H9 (cell line): ENCODE measurements at regions not wholly inside any gene's neighbourhood (a gene's known extent, or its start where the extent isn't known, plus 50 kb on each side); places are given as distances from the start of the nearest gene placed in this dataset.

Experiments
- DNase-seq: peaks from one replicate; pipeline ENCODE4 v3.0.0-alpha.2; 2017
- H2AFZ ChIP-seq: one replicate; pipeline ENCODE4 v1.6.1; 2013; ENCODE audit warnings: mild to moderate bottlenecking, low read length, control low read depth, moderate library complexity
- H2AK5ac ChIP-seq: 2 replicates; pipeline ENCODE4 v1.6.1; 2013; ENCODE audit warnings: low read length, control low read depth, mixed read lengths; ENCODE audit not compliant: insufficient read length
- H2BK120ac ChIP-seq: one replicate; pipeline ENCODE4 v1.6.1; 2013; ENCODE audit warnings: low read depth, mild to moderate bottlenecking, low read length, control low read depth, inconsistent platforms; ENCODE audit not compliant: poor library complexity, severe bottlenecking
- H2BK12ac ChIP-seq: 2 replicates; pipeline ENCODE4 v1.6.1; 2013; ENCODE audit warnings: low read length, control low read depth, mixed read lengths, low read depth; ENCODE audit not compliant: insufficient read length
- H2BK15ac ChIP-seq: 2 replicates; pipeline ENCODE4 v1.6.1; 2013; ENCODE audit warnings: low read depth, low read length, control low read depth
- H2BK20ac ChIP-seq: one replicate; pipeline ENCODE4 v1.6.1; 2013; ENCODE audit warnings: low read depth, mild to moderate bottlenecking, low read length, control low read depth, inconsistent platforms; ENCODE audit not compliant: poor library complexity, severe bottlenecking
- H2BK5ac ChIP-seq: 2 replicates; pipeline ENCODE4 v1.6.1; 2013; ENCODE audit warnings: low read length, control low read depth, mixed read lengths; ENCODE audit not compliant: insufficient read length
- H3K14ac ChIP-seq: 2 replicates; pipeline ENCODE4 v1.6.1; 2013; ENCODE audit warnings: low read length, control low read depth; ENCODE audit not compliant: insufficient read depth
- H3K18ac ChIP-seq: 2 replicates; pipeline ENCODE4 v1.6.1; 2013; ENCODE audit warnings: low read depth, mild to moderate bottlenecking, mixed read lengths, low read length, control low read depth; ENCODE audit not compliant: insufficient read length
- H3K23ac ChIP-seq: 2 replicates; pipeline ENCODE4 v1.6.1; 2013; ENCODE audit warnings: low read length, control low read depth, mixed read lengths, low read depth; ENCODE audit not compliant: insufficient read length
- H3K23me2 ChIP-seq: 2 replicates; pipeline ENCODE4 v1.6.1; 2013; ENCODE audit warnings: low read depth, mild to moderate bottlenecking, mixed read lengths, low read length, control low read depth; ENCODE audit not compliant: insufficient read length, poor library complexity, severe bottlenecking
- H3K27ac ChIP-seq: 2 replicates; pipeline ENCODE4 v1.5.1; 2013; ENCODE audit warnings: low read length, control low read depth, mixed read lengths, low read depth; ENCODE audit not compliant: insufficient read length
- H3K27me3 ChIP-seq: 2 replicates; pipeline ENCODE4 v1.6.1; 2013; ENCODE audit warnings: low read length, control low read depth, inconsistent platforms; ENCODE audit not compliant: insufficient read depth
- H3K4ac ChIP-seq: 2 replicates; pipeline ENCODE4 v1.6.1; 2013; ENCODE audit warnings: low read depth, mild to moderate bottlenecking, control low read depth, inconsistent platforms, low read length, moderate library complexity
- H3K4me1 ChIP-seq: 2 replicates; pipeline ENCODE4 v1.6.1; 2013; ENCODE audit warnings: low read length, control low read depth, inconsistent platforms; ENCODE audit not compliant: insufficient read depth
- H3K4me2 ChIP-seq: 2 replicates; pipeline ENCODE4 v1.6.1; 2013; ENCODE audit warnings: low read length, control low read depth, mixed read lengths; ENCODE audit not compliant: insufficient read length, insufficient read depth
- H3K56ac ChIP-seq: 2 replicates; pipeline ENCODE4 v1.6.1; 2013; ENCODE audit warnings: low read depth, mild to moderate bottlenecking, mixed read lengths, low read length, control low read depth; ENCODE audit not compliant: insufficient read length
- H3K79me1 ChIP-seq: 2 replicates; pipeline ENCODE4 v1.6.1; 2013; ENCODE audit warnings: low read depth, mild to moderate bottlenecking, moderate library complexity, low read length, control low read depth, inconsistent platforms; ENCODE audit not compliant: insufficient read depth, poor library complexity, severe bottlenecking
- H3K79me2 ChIP-seq: 2 replicates; pipeline ENCODE4 v1.6.1; 2013; ENCODE audit warnings: low read length, control low read depth, inconsistent platforms; ENCODE audit not compliant: insufficient read depth
- H3K9ac ChIP-seq: 2 replicates; pipeline ENCODE4 v1.6.1; 2013; ENCODE audit warnings: low read length, control low read depth, mixed read lengths; ENCODE audit not compliant: insufficient read length; ENCODE audit errors: extremely low read depth
- H3K9me3 ChIP-seq: one replicate; pipeline ENCODE4 v1.6.1; 2013; ENCODE audit warnings: low read depth, low read length, inconsistent platforms; ENCODE audit not compliant: control insufficient read depth
- H3T11ph ChIP-seq: one replicate; pipeline ENCODE4 v1.6.1; 2013; ENCODE audit warnings: mild to moderate bottlenecking, low read length, control low read depth, inconsistent platforms
- H4K20me1 ChIP-seq: one replicate; pipeline ENCODE4 v1.6.1; 2013; ENCODE audit not compliant: control insufficient read depth, insufficient read length, insufficient read depth
- H4K5ac ChIP-seq: 2 replicates; pipeline ENCODE4 v1.6.1; 2013; ENCODE audit warnings: low read depth, mild to moderate bottlenecking, mixed read lengths, low read length, control low read depth; ENCODE audit not compliant: insufficient read length
- H4K8ac ChIP-seq: replicated peaks from 2 replicates; pipeline ENCODE4 v1.6.1; 2013; ENCODE audit warnings: low read length, control low read depth, mixed read lengths, low read depth; ENCODE audit not compliant: insufficient read length
- H4K91ac ChIP-seq: 2 replicates; pipeline ENCODE4 v1.6.1; 2013; ENCODE audit warnings: low read depth, mild to moderate bottlenecking, moderate library complexity, mixed read lengths, low read length, control low read depth; ENCODE audit not compliant: insufficient read length
- H3K27ac Mint-ChIP-seq, 3 experiments: 2 replicates in 2 of 3; 3 replicates in 1 of 3; pipeline ENCODE4 v1.8.0; 2020 to 2021; ENCODE audit warnings: mixed read lengths in 3 of 3, mild to moderate bottlenecking in 1 of 3, moderate library complexity in 1 of 3
- H3K27me3 Mint-ChIP-seq: 2 replicates; pipeline ENCODE4 v1.8.0; 2021; ENCODE audit warnings: low read depth, mild to moderate bottlenecking, moderate library complexity, mixed read lengths
- H3K36me3 Mint-ChIP-seq, 3 experiments: 2 replicates in 2 of 3; 3 replicates in 1 of 3; pipeline ENCODE4 v1.8.0; 2020 to 2021; ENCODE audit warnings: low read depth in 3 of 3, mixed read lengths in 3 of 3; ENCODE audit not compliant: insufficient read depth in 1 of 3
- H3K4me1 Mint-ChIP-seq, 2 experiments: 2 replicates each; pipeline ENCODE4 v1.8.0; 2020; ENCODE audit warnings: mixed read lengths in 2 of 2
- H3K4me3 Mint-ChIP-seq, 2 experiments: 2 replicates in 1 of 2; 3 replicates in 1 of 2; pipeline ENCODE4 v1.8.0; 2020 to 2021; ENCODE audit warnings: mild to moderate bottlenecking in 2 of 2, mixed read lengths in 2 of 2, moderate library complexity in 1 of 2
- H3K9me3 Mint-ChIP-seq, 2 experiments: 2 replicates in 1 of 2; 3 replicates in 1 of 2; pipeline ENCODE4 v1.8.0; 2020; ENCODE audit warnings: mild to moderate bottlenecking in 2 of 2, mixed read lengths in 2 of 2, moderate library complexity in 1 of 2
- WGBS: extraction: QIAGEN DNeasy Blood & Tissue Kit; methylation state at CpG from one replicate; pipeline ENCODE4 v1.1.7; 2013; ENCODE audit warnings: missing lambda C conversion rate, low lambda C conversion rate, mixed read lengths; ENCODE audit not compliant: insufficient read length; ENCODE audit errors: extremely low coverage; 5-methylcytosine and 5-hydroxymethylcytosine counted together
- TF ChIP-seq, protein P1 (sequence below): fragments of 200-600 bp; sonication (generic); conservative IDR thresholded peaks from 3 replicates; pipeline ENCODE4 v1.8.0; 2021; ENCODE audit warnings: antibody characterized with exemption, mild to moderate bottlenecking

DNA sequence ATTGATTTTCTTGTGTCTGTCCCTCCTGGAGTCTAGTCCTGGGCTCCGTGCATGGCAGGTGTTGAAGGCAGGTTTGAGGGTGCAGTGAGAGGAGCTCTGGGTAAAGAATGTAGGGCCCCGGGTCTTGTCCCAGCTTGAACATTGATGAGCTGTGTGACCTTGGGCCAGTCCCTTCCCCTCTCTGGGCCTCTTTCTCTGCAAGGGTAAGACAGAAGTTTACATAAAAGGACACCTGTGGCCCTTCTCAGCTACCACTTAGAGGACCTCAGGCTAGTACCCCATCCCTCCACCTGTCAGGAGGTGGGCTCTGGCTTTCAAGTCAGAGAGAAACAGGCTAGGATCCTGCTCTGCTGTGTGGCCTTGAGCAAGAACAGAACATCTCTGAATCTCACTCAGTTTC lies 55.3 kb upstream of the CTNNBL1 start:
- Mint-ChIP-seq H3K9me3 (peaks cover 0 to 2% of the 10 kb centered on the region in 2 experiments; a peak in 2 of 5 replicates), H3K36me3 (no peaks in the 10 kb centered on the region), H3K4me1 (no peaks in the 10 kb centered on the region), H3K4me3 (no peak overlapping the region), H3K27me3 (peaks cover 30% of the 10 kb centered on the region), H3K27ac (no peak overlapping the region)
- H3K79me1 ChIP-seq = no peaks in the 10 kb centered on the region
- no peak overlapping the region for H4K8ac ChIP-seq
- TF ChIP-seq, protein P1, sequence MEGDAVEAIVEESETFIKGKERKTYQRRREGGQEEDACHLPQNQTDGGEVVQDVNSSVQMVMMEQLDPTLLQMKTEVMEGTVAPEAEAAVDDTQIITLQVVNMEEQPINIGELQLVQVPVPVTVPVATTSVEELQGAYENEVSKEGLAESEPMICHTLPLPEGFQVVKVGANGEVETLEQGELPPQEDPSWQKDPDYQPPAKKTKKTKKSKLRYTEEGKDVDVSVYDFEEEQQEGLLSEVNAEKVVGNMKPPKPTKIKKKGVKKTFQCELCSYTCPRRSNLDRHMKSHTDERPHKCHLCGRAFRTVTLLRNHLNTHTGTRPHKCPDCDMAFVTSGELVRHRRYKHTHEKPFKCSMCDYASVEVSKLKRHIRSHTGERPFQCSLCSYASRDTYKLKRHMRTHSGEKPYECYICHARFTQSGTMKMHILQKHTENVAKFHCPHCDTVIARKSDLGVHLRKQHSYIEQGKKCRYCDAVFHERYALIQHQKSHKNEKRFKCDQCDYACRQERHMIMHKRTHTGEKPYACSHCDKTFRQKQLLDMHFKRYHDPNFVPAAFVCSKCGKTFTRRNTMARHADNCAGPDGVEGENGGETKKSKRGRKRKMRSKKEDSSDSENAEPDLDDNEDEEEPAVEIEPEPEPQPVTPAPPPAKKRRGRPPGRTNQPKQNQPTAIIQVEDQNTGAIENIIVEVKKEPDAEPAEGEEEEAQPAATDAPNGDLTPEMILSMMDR = no peak
- no peak overlapping the region for H3K9ac ChIP-seq
- no peak overlapping the region for H2AFZ ChIP-seq
- no peak overlapping the region for H3K18ac ChIP-seq
- no peak overlapping the region for H3T11ph ChIP-seq
- no peak overlapping the region for H4K5ac ChIP-seq
- H3K27ac ChIP-seq = no peak overlapping the region
- no peaks in the 10 kb centered on the region for H3K9me3 ChIP-seq
- H3K27me3 ChIP-seq = no peaks in the 10 kb centered on the region; the same call in 1 of the 2 replicates
- H2BK5ac ChIP-seq = no peak overlapping the region
- no peak overlapping the region for H3K4ac ChIP-seq
- no peaks in the 10 kb centered on the region for H4K20me1 ChIP-seq
- no peak overlapping the region for H2BK120ac ChIP-seq
- no peak for DNase-seq
- H3K23me2 ChIP-seq = no peaks in the 10 kb centered on the region
- H4K91ac ChIP-seq = no peak overlapping the region
- no peak overlapping the region for H2BK15ac ChIP-seq
- H3K79me2 ChIP-seq = no peaks in the 10 kb centered on the region
- no peaks in the 10 kb centered on the region for H3K4me1 ChIP-seq
- H2BK12ac ChIP-seq = no peak overlapping the region
- H3K56ac ChIP-seq = no peak overlapping the region
- H2AK5ac ChIP-seq = no peak overlapping the region
- no peak overlapping the region for H3K14ac ChIP-seq
- H3K23ac ChIP-seq = no peak overlapping the region
- no peak overlapping the region for H2BK20ac ChIP-seq
- WGBS = no CpG with 5 or more reads among the region's 2 CpGs
- no peak overlapping the region for H3K4me2 ChIP-seq
